ENCODE measurements at regions not wholly inside any gene's neighbourhood (a gene's known extent, or its start where the extent isn't known, plus 50 kb on each side); places are given as distances from the start of the nearest gene placed in this dataset.

- no peak for DNase-seq (ENCODE audit: low spot score, unreplicated experiment)
- Mint-ChIP-seq H3K9me3 (ENCODE audit: low read depth) (no peaks in the 10 kb centered on the region), H3K4me3 (ENCODE audit: low read depth) (no peak overlapping the region), H3K36me3 (ENCODE audit: insufficient read depth) (no peaks in the 10 kb centered on the region), H3K27me3 (no peaks in the 10 kb centered on the region), H3K27ac (no peak overlapping the region), H3K4me1 (ENCODE audit: low read depth) (peaks cover 2% of the 10 kb centered on the region)
- TF ChIP-seq, protein P1, sequence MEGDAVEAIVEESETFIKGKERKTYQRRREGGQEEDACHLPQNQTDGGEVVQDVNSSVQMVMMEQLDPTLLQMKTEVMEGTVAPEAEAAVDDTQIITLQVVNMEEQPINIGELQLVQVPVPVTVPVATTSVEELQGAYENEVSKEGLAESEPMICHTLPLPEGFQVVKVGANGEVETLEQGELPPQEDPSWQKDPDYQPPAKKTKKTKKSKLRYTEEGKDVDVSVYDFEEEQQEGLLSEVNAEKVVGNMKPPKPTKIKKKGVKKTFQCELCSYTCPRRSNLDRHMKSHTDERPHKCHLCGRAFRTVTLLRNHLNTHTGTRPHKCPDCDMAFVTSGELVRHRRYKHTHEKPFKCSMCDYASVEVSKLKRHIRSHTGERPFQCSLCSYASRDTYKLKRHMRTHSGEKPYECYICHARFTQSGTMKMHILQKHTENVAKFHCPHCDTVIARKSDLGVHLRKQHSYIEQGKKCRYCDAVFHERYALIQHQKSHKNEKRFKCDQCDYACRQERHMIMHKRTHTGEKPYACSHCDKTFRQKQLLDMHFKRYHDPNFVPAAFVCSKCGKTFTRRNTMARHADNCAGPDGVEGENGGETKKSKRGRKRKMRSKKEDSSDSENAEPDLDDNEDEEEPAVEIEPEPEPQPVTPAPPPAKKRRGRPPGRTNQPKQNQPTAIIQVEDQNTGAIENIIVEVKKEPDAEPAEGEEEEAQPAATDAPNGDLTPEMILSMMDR (IDR thresholded peaks at IDR 0.05; ENCODE audit: unreplicated experiment), result no peak
These were observed 1196.7 kb downstream of the RAPGEF2 start for GRCh38 chr4:160299608-160300007.

- TF ChIP-seq, protein P1 (IDR thresholded peaks at IDR 0.05; ENCODE audit: unreplicated experiment), result no peak
- Mint-ChIP-seq H3K27me3 (no peaks in the 10 kb centered on the region), H3K36me3 (ENCODE audit: insufficient read depth) (no peaks in the 10 kb centered on the region), H3K27ac (no peak overlapping the region), H3K4me1 (ENCODE audit: low read depth) (peaks cover 3% of the 10 kb centered on the region), H3K4me3 (ENCODE audit: low read depth) (no peak overlapping the region), H3K9me3 (ENCODE audit: low read depth) (peaks cover 2% of the 10 kb centered on the region)
- no peak for DNase-seq (ENCODE audit: low spot score, unreplicated experiment)
These were observed 1213.2 kb downstream of the RAPGEF2 start for GRCh38 chr4:160316036-160316435.

GRCh38 chr4:160318567-160319220, 1215.8 kb downstream of the RAPGEF2 start:
- Mint-ChIP-seq H3K27me3 (no peaks in the 10 kb centered on the region), H3K9me3 (ENCODE audit: low read depth) (peaks cover 2% of the 10 kb centered on the region), H3K4me3 (ENCODE audit: low read depth) (no peak overlapping the region), H3K4me1 (ENCODE audit: low read depth) (peaks cover 3% of the 10 kb centered on the region), H3K36me3 (ENCODE audit: insufficient read depth) (no peaks in the 10 kb centered on the region), H3K27ac (no peak overlapping the region)
- no peak for DNase-seq (ENCODE audit: low spot score, unreplicated experiment)
- TF ChIP-seq, protein P1 (IDR thresholded peaks at IDR 0.05; ENCODE audit: unreplicated experiment), result no peak

- H3K27ac Mint-ChIP-seq, result no peak overlapping the region
These were observed 1216.5 kb downstream of the RAPGEF2 start for GRCh38 chr4:160319221-160319867.

DNA sequence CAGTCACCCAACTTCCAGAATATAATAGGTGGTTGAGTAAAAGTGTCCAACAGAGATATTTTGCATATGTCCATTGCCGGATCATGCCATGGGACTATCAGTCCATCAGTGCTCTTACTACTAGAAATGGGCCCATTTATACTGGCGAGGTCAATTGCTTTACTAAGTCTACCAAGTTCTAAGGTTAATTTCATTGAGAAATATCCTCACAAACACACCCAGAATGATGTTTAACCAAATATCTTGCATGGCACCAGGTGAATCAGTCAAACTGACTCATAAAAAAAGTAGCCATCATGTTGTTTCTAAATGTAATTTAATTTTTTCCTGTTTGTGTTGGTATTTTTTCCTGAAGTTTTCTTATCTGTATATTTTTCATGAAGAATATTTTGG, 1217.0 kb downstream of the RAPGEF2 start:
- H3K27me3 Mint-ChIP-seq, result no peaks in the 10 kb centered on the region
- no peak for DNase-seq (ENCODE audit: low spot score, unreplicated experiment)
- H3K27ac Mint-ChIP-seq, result no peak overlapping the region
- H3K4me3 Mint-ChIP-seq (ENCODE audit: low read depth), result no peak overlapping the region
- H3K9me3 Mint-ChIP-seq (ENCODE audit: low read depth), result peaks cover 2% of the 10 kb centered on the region
- H3K4me1 Mint-ChIP-seq (ENCODE audit: low read depth), result peaks cover 3% of the 10 kb centered on the region
- TF ChIP-seq, protein P1 (IDR thresholded peaks at IDR 0.05; ENCODE audit: unreplicated experiment), result no peak
- no peaks in the 10 kb centered on the region for H3K36me3 Mint-ChIP-seq (ENCODE audit: insufficient read depth)

More at GRCh38 chr4:160319221-160319867, 1216.5 kb downstream of the RAPGEF2 start:
- Mint-ChIP-seq H3K27me3 (no peaks in the 10 kb centered on the region), H3K4me3 (ENCODE audit: low read depth) (no peak overlapping the region), H3K36me3 (ENCODE audit: insufficient read depth) (no peaks in the 10 kb centered on the region), H3K4me1 (ENCODE audit: low read depth) (peaks cover 3% of the 10 kb centered on the region), H3K9me3 (ENCODE audit: low read depth) (peaks cover 2% of the 10 kb centered on the region)
- TF ChIP-seq, protein P1 (IDR thresholded peaks at IDR 0.05; ENCODE audit: unreplicated experiment), result no peak
- no peak for DNase-seq (ENCODE audit: low spot score, unreplicated experiment)

Measured in progenitor cell of endocrine pancreas (in vitro differentiated cells).